HCT116 (cell line): ENCODE measurements at regions not wholly inside any gene's neighbourhood (a gene's known extent, or its start where the extent isn't known, plus 50 kb on each side); places are given as distances from the start of the nearest gene placed in this dataset.

Experiments used
- ATAC-seq: fragments of 200-7000 bp; cut with Tn5 transposase; 2 replicates; pipeline ENCODE4 v1.9.1; 2020; ENCODE audit warnings: mild to moderate bottlenecking, moderate library complexity
- BruUV-seq: library from RNA; stranded (reverse); fragments of 400-500 nt; replicated peaks from 2 replicates; lab custom pipeline; 2021; lab: Mats Ljungman, UMichigan
- CTCF ChIA-PET: fragments of 300-600 bp; sonication (Branson Sonifier 250); formaldehyde crosslinking; loops from one replicate; lab custom pipeline; 2021; ENCODE audit warnings: antibody characterized with exemption; lab: Charles Lee
- POLR2A ChIA-PET: fragments of 300-600, 350-600 bp; sonication (Branson Sonifier 250); formaldehyde crosslinking; loops from one replicate; lab custom pipeline; 2021; ENCODE audit warnings: antibody characterized with exemption; lab: Charles Lee
- RAD21 ChIA-PET, 2 experiments: fragments of 300-600 bp; sonication (Branson Sonifier 250); formaldehyde crosslinking; loops; one replicate each; lab custom pipeline; 2023; ENCODE audit warnings: low total read pairs in 2 of 2; ENCODE audit not compliant: uncharacterized antibody in 2 of 2, unreplicated experiment in 2 of 2, low non-redundant PET in 1 of 2; lab: Charles Lee
- DNase-seq: peaks from one replicate; pipeline ENCODE4 v3.0.0-alpha.2; 2010; ENCODE audit warnings: low read depth, low spot score
- H2AFZ ChIP-seq: fragments of 200-600 bp; shearing (Covaris generic), sonication (generic); 2 replicates; pipeline ENCODE4 v1.6.1; 2017; ENCODE audit warnings: low read depth, mixed run types, mixed read lengths, antibody characterized with exemption, low read length; ENCODE audit not compliant: poor library complexity, severe bottlenecking
- H3K27ac ChIP-seq: 2 replicates; pipeline ENCODE4 v1.5.1; 2012; ENCODE audit warnings: low read depth, low read length
- H3K27me3 ChIP-seq: fragments of 200-600 bp; sonication (generic); 2 replicates; pipeline ENCODE4 v1.6.1; 2016; ENCODE audit warnings: mixed run types, low read length, mixed read lengths; ENCODE audit not compliant: insufficient read depth
- H3K36me3 ChIP-seq, 2 experiments: fragments of 200-500 bp in 1 of 2; fragments of 200-600 bp in 1 of 2; sonication (Bioruptor generic) in 1 of 2; sonication (generic) in 1 of 2; 2 replicates each; pipeline versions ENCODE4 v1.5.1 to v1.6.1; 2014 to 2016; ENCODE audit warnings: low read length in 2 of 2, inconsistent platforms in 1 of 2, mixed read lengths in 1 of 2, mixed run types in 1 of 2; ENCODE audit not compliant: insufficient read depth in 2 of 2, control insufficient read depth in 1 of 2
- H3K4me1 ChIP-seq, 2 experiments: fragments of 200-600 bp in 1 of 2; sonication (generic) in 1 of 2; 2 replicates each; pipeline versions ENCODE4 v1.5.1 to v1.6.1; 2012 to 2017; ENCODE audit warnings: low read length in 2 of 2, inconsistent platforms in 1 of 2, mild to moderate bottlenecking in 1 of 2, mixed read lengths in 1 of 2, mixed run types in 1 of 2, moderate library complexity in 1 of 2; ENCODE audit not compliant: insufficient read depth in 2 of 2, control insufficient read depth in 1 of 2
- H3K4me2 ChIP-seq: fragments of 200-600 bp; sonication (generic); 2 replicates; pipeline ENCODE4 v1.6.1; 2017; ENCODE audit warnings: mixed run types, low read length, mixed read lengths
- H3K4me3 ChIP-seq, 2 experiments: fragments of 200-600 bp in 1 of 2; sonication (generic) in 1 of 2; replicated peaks in 1 of 2; 2 replicates each; pipeline ENCODE4 v1.5.1; 2011 to 2016; ENCODE audit warnings: low read length in 2 of 2, control low read depth in 1 of 2, low read depth in 1 of 2, mild to moderate bottlenecking in 1 of 2, mixed read lengths in 1 of 2, mixed run types in 1 of 2
- H3K79me2 ChIP-seq: fragments of 200-600 bp; sonication (generic); 2 replicates; pipeline ENCODE4 v1.6.1; 2017; ENCODE audit warnings: mild to moderate bottlenecking, mixed run types, low read length, moderate library complexity, mixed read lengths; ENCODE audit not compliant: insufficient read depth
- H3K9ac ChIP-seq: fragments of 200-600 bp; sonication (generic); 2 replicates; pipeline ENCODE4 v1.6.1; 2016; ENCODE audit warnings: low read length, mixed read lengths
- H3K9me2 ChIP-seq: fragments of 200-600 bp; sonication (generic), shearing (Covaris generic); 2 replicates; pipeline ENCODE4 v1.6.1; 2017; ENCODE audit warnings: mixed run types, mild to moderate bottlenecking, moderate library complexity; ENCODE audit not compliant: insufficient read depth
- H3K9me3 ChIP-seq, 2 experiments: fragments of 200-500 bp in 1 of 2; fragments of 200-600 bp in 1 of 2; sonication (Bioruptor generic) in 1 of 2; sonication (generic) in 1 of 2; 2 replicates each; pipeline ENCODE4 v1.6.1; 2014 to 2017; ENCODE audit warnings: low read length in 2 of 2, mixed read lengths in 2 of 2, inconsistent platforms in 1 of 2, low read depth in 1 of 2, mild to moderate bottlenecking in 1 of 2, mixed run types in 1 of 2, moderate library complexity in 1 of 2; ENCODE audit not compliant: control insufficient read depth in 1 of 2, insufficient read depth in 1 of 2
- H4K20me1 ChIP-seq: fragments of 200-600 bp; sonication (generic), shearing (Covaris generic); 2 replicates; pipeline ENCODE4 v1.6.1; 2017; ENCODE audit warnings: mixed run types, mild to moderate bottlenecking, moderate library complexity; ENCODE audit not compliant: insufficient read depth
- ELF1 ChIP-seq: IDR thresholded peaks from 2 replicates; pipeline ENCODE4 v1.6.1; 2012; ENCODE audit warnings: low read depth, borderline replicate concordance
- EZH2 ChIP-seq: fragments of 200-600 bp; sonication (generic); IDR thresholded peaks from 2 replicates; pipeline ENCODE4 v1.6.1; 2017; ENCODE audit warnings: antibody characterized with exemption, mixed run types
- EZH2phosphoT487 ChIP-seq: fragments of 200-600 bp; IDR thresholded peaks from 2 replicates; pipeline ENCODE4 v1.6.1; 2018; ENCODE audit warnings: antibody characterized with exemption, borderline replicate concordance
- SIN3A ChIP-seq: IDR thresholded peaks from 2 replicates; pipeline ENCODE4 v1.6.1; 2012; ENCODE audit warnings: low read depth
- SP1 ChIP-seq: IDR thresholded peaks from 2 replicates; pipeline ENCODE4 v1.6.1; 2012; ENCODE audit warnings: low read depth
- SRF ChIP-seq: IDR thresholded peaks from 2 replicates; pipeline ENCODE4 v1.6.1; 2012; ENCODE audit warnings: low read depth
- intact Hi-C: fragments of 100-400 bp; cut with micrococcal nuclease; formaldehyde crosslinking; loops from 2 replicates; pipeline ENCODE4 v1.10.0; 2022
- TF ChIP-seq, protein P1 (sequence below): IDR thresholded peaks from 2 replicates; pipeline ENCODE4 v1.6.1; 2012
- TF ChIP-seq, protein P2 (sequence below): IDR thresholded peaks from 2 replicates; pipeline ENCODE4 v1.6.1; 2012; ENCODE audit warnings: low read depth

DNA sequence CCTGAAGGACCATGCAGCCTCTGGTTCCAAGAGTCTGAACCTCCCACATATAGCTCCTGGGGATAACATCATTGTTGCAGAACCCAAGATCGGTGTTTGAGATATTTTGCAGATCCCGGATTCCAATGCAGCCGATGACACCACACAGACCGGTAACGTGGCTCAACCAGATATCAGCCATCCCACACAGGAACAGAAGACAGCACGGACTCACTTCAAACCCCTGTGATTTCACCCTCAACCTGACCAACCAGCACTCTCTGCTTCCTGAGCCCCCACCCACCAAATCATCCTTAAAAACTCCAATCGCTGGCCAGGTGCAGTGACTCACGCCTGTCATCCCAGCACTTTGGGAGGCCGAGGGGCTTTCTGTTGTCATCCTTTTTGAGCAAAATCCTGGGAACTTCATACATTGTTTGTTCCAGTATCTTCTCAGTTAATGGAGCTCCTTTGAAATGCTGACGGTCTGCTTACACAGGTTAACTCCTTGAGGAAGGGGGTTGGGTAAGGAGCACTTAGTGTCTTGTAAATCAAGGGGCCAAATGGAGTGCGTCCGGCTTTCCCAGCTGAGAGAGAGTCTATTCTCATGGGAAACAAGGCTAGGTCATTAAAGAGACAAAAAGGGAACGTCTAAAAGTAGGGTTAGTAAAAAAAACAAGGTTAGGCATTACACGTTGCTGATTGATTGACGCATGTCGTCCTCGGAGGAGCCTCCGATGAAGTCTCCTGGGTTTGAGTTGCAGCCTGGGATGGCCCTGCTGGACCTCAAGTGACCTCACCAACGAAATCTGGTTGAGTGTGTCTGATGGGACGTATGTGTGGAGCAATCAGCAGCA lies 230.4 kb downstream of the CRLF2 start:
- Histone ChIP-seq H3K4me2 (no peak overlapping the region), H3K36me3 (no peaks in the 10 kb centered on the region), H2AFZ (no peak overlapping the region), H3K27ac (no peak overlapping the region), H3K4me3 (no peak overlapping the region), H3K9ac (no peak overlapping the region), H3K9me2 (no peaks in the 10 kb centered on the region), H4K20me1 (no peaks in the 10 kb centered on the region), H3K79me2 (no peaks in the 10 kb centered on the region), H3K9me3 (no peaks in the 10 kb centered on the region), H3K4me1 (no peaks in the 10 kb centered on the region), H3K27me3 (no peaks in the 10 kb centered on the region)
- TF ChIP-seq, protein P1, sequence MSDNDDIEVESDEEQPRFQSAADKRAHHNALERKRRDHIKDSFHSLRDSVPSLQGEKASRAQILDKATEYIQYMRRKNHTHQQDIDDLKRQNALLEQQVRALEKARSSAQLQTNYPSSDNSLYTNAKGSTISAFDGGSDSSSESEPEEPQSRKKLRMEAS: no peak
- TF ChIP-seq ELF1 (no peak), EZH2 (no peak), SRF (no peak), EZH2phosphoT487 (no peak), SP1 (no peak), SIN3A (no peak)
- TF ChIP-seq, protein P2, sequence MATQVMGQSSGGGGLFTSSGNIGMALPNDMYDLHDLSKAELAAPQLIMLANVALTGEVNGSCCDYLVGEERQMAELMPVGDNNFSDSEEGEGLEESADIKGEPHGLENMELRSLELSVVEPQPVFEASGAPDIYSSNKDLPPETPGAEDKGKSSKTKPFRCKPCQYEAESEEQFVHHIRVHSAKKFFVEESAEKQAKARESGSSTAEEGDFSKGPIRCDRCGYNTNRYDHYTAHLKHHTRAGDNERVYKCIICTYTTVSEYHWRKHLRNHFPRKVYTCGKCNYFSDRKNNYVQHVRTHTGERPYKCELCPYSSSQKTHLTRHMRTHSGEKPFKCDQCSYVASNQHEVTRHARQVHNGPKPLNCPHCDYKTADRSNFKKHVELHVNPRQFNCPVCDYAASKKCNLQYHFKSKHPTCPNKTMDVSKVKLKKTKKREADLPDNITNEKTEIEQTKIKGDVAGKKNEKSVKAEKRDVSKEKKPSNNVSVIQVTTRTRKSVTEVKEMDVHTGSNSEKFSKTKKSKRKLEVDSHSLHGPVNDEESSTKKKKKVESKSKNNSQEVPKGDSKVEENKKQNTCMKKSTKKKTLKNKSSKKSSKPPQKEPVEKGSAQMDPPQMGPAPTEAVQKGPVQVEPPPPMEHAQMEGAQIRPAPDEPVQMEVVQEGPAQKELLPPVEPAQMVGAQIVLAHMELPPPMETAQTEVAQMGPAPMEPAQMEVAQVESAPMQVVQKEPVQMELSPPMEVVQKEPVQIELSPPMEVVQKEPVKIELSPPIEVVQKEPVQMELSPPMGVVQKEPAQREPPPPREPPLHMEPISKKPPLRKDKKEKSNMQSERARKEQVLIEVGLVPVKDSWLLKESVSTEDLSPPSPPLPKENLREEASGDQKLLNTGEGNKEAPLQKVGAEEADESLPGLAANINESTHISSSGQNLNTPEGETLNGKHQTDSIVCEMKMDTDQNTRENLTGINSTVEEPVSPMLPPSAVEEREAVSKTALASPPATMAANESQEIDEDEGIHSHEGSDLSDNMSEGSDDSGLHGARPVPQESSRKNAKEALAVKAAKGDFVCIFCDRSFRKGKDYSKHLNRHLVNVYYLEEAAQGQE: no peak
- DNase-seq (no peak), ATAC-seq (no peak)
- ChIA-PET CTCF (no interaction called here), RAD21 (no interaction called here), POLR2A (no interaction called here)
- intact Hi-C loops: no loop called here
- BruUV-seq: no TSS peak
